Endothelial cell (in vitro differentiated cells): ENCODE measurements at regions not wholly inside any gene's neighbourhood (a gene's known extent, or its start where the extent isn't known, plus 50 kb on each side); places are given as distances from the start of the nearest gene placed in this dataset.

Source experiments
- DNase-seq: peaks from one replicate; pipeline ENCODE4 v3.0.0; 2021; ENCODE audit warnings: low spot score
- H3K27ac Mint-ChIP-seq: one replicate; pipeline ENCODE4 v1.8.0; 2021; ENCODE audit warnings: mixed read lengths, inconsistent platforms; ENCODE audit not compliant: unreplicated experiment
- H3K27me3 Mint-ChIP-seq: one replicate; pipeline ENCODE4 v1.8.0; 2021; ENCODE audit warnings: mild to moderate bottlenecking, moderate library complexity, mixed read lengths, inconsistent platforms; ENCODE audit not compliant: unreplicated experiment
- H3K36me3 Mint-ChIP-seq: one replicate; pipeline ENCODE4 v1.8.0; 2021; ENCODE audit warnings: mild to moderate bottlenecking, low read depth, mixed read lengths, inconsistent platforms; ENCODE audit not compliant: unreplicated experiment
- H3K4me1 Mint-ChIP-seq: one replicate; pipeline ENCODE4 v1.8.0; 2021; ENCODE audit warnings: mild to moderate bottlenecking, mixed read lengths, inconsistent platforms; ENCODE audit not compliant: unreplicated experiment
- H3K4me3 Mint-ChIP-seq: one replicate; pipeline ENCODE4 v1.8.0; 2021; ENCODE audit warnings: mild to moderate bottlenecking, mixed read lengths, inconsistent platforms; ENCODE audit not compliant: unreplicated experiment
- H3K9me3 Mint-ChIP-seq: one replicate; pipeline ENCODE4 v1.8.0; 2021; ENCODE audit warnings: mixed read lengths, inconsistent platforms; ENCODE audit not compliant: unreplicated experiment
- TF ChIP-seq, protein P1 (sequence below): fragments of 200-600 bp; sonication (generic); IDR thresholded peaks from one replicate; pipeline ENCODE4 v1.5.0; 2021; ENCODE audit warnings: antibody characterized with exemption; ENCODE audit not compliant: unreplicated experiment

DNA sequence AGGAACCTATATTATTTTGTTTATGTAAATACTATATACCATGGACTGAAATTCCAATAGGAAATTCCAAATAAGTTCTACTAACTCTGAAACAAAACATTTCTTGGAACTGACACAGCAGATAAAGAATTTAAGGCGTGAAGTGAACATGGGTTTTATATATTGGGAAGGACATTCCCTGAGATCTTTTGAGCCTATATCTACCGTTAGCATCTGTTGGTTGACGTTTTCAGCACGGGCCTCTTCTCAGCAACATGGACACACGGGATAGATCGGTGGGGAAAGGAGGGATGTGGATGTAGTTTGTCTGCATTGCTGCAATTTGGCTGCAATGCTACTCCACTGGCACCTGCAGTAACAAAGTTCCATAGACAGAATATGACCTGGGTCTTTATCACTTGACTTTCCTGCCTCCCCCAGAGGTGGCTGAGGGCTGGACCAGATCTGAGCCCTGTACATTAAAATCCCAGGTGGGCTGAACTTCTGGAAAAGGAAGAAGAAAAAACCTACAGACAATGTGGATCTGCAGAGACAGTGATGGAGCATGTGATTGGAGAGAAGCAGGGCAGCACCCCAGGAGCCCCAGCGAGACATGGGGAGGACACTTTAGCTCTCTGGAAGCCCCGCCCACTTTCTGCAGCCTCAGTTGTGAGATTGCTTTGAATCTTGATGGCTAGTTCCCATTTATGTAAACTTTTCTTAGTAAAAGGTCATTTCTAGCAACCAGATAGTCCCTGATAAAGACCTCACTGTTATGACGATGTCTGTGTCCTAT lies 91.2 kb upstream of the CPEB4 start:
- no peaks in the 10 kb centered on the region for H3K4me1 Mint-ChIP-seq
- DNase-seq: no peak
- TF ChIP-seq, protein P1, sequence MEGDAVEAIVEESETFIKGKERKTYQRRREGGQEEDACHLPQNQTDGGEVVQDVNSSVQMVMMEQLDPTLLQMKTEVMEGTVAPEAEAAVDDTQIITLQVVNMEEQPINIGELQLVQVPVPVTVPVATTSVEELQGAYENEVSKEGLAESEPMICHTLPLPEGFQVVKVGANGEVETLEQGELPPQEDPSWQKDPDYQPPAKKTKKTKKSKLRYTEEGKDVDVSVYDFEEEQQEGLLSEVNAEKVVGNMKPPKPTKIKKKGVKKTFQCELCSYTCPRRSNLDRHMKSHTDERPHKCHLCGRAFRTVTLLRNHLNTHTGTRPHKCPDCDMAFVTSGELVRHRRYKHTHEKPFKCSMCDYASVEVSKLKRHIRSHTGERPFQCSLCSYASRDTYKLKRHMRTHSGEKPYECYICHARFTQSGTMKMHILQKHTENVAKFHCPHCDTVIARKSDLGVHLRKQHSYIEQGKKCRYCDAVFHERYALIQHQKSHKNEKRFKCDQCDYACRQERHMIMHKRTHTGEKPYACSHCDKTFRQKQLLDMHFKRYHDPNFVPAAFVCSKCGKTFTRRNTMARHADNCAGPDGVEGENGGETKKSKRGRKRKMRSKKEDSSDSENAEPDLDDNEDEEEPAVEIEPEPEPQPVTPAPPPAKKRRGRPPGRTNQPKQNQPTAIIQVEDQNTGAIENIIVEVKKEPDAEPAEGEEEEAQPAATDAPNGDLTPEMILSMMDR: no peak
- no peaks in the 10 kb centered on the region for H3K36me3 Mint-ChIP-seq
- no peaks in the 10 kb centered on the region for H3K27me3 Mint-ChIP-seq
- no peaks in the 10 kb centered on the region for H3K9me3 Mint-ChIP-seq
- no peak overlapping the region for H3K27ac Mint-ChIP-seq
- no peak overlapping the region for H3K4me3 Mint-ChIP-seq

DNA sequence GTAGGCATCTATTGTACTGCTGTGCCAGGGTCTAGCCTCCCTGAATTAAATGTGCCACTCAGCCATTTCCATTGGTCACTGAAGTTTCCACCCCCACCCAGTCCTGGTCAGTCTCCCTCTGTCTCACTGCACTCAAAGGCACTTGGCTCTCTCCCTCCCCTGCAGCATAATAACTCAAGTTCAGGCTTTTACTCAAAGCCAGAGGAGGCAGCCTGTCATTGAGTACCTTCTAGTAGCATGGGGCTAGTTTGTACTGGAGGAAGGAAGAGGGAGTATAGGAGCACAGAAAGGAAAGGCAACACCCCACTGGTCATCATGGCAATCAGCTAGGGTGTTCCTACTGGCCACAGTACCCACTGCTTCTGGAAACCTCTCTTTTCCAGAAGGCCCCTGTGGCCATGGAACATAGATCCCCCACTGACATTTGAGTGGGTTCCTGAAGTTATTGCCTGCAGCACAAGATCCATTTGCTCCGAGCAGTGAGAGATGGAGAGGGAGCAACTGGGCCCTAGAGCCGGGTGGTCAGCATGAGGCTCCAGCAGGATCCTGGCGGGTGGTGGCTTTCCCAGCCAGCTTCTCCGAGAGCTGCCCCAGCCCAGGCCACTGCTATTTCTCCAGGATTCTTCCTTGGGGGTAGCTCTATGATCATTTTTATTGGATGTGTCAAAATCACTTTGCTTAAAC lies 89.9 kb upstream of the CPEB4 start:
- no peaks in the 10 kb centered on the region for H3K36me3 Mint-ChIP-seq
- H3K4me3 Mint-ChIP-seq: no peak overlapping the region
- H3K27me3 Mint-ChIP-seq: no peaks in the 10 kb centered on the region
- no peak overlapping the region for H3K27ac Mint-ChIP-seq
- H3K9me3 Mint-ChIP-seq: no peaks in the 10 kb centered on the region
- TF ChIP-seq, protein P1: no peak
- no peaks in the 10 kb centered on the region for H3K4me1 Mint-ChIP-seq
- no peak for DNase-seq

DNA sequence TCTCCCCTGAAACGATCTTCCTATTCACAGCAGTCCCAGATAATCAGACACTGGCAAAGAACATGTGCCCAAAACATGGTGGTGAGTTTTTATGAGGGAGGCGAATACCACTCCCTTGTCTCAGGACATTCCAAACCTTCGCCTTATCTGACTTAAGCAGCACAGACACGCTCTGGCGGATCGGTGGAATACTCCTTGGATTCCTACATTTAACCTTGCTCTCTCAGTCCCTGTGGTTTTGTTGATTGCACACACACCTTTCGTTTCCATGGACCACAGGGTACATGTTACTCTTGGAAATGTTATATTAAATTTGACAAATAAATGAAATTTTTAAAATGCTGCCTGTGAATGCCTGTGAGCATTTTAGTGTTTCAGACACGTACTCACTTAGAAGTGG lies 87.8 kb upstream of the CPEB4 start:
- Mint-ChIP-seq H3K9me3 (no peaks in the 10 kb centered on the region), H3K36me3 (peaks cover 3% of the 10 kb centered on the region), H3K27ac (no peak overlapping the region), H3K4me3 (no peak overlapping the region), H3K27me3 (no peaks in the 10 kb centered on the region), H3K4me1 (no peaks in the 10 kb centered on the region)
- TF ChIP-seq, protein P1: no peak
- DNase-seq: no peak

DNA sequence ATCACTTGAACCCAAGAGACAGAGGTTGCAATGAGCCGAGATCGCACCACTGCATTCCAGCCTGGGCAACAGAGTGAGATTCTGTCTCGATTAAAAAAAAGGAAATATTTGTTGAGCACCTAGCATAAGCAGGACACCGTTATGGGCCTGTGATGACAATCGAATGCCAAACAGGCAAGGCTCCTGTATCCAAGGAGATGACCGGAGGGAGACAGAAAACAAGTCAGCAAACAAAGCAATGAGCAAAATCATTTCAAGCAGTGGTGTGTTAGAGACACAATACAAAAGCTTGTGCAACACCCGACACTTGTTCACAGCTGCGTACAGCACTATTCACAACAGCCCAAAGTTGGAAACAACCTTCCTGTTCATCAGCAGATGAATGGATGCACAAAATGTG lies 87.1 kb upstream of the CPEB4 start:
- Mint-ChIP-seq H3K4me3 (no peak overlapping the region), H3K27me3 (no peaks in the 10 kb centered on the region), H3K27ac (no peak overlapping the region), H3K36me3 (peaks cover 3% of the 10 kb centered on the region), H3K4me1 (no peaks in the 10 kb centered on the region), H3K9me3 (no peaks in the 10 kb centered on the region)
- TF ChIP-seq, protein P1: no peak
- DNase-seq: no peak

DNA sequence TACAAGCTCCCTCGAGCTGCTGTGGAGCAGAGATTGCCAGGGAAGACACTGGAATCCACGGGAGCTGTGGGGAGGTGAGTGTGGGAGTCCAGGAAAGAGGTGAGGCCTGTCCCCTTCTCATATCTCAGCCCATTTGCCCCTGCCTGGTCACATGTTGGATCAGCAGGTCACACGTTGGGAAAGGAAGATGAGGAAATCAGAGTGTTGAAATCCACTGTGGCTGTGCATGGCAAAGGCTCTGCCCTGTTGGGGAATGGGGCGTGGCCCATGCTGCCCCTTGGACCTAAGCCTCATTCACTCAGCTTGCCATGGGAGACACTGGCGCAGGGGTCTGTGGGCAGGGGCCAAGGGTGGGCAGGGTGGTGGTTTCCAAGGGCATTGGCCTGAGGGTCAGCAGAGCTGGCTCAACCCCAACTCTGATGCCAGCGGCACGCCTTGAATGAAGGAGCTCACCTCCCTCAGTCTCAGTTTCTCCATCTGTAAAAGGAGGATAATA lies 85.4 kb upstream of the CPEB4 start:
- H3K27me3 Mint-ChIP-seq: no peaks in the 10 kb centered on the region
- no peaks in the 10 kb centered on the region for H3K9me3 Mint-ChIP-seq
- H3K36me3 Mint-ChIP-seq: peaks cover 3% of the 10 kb centered on the region
- H3K4me3 Mint-ChIP-seq: no peak overlapping the region
- no peak overlapping the region for H3K27ac Mint-ChIP-seq
- no peaks in the 10 kb centered on the region for H3K4me1 Mint-ChIP-seq
- TF ChIP-seq, protein P1: no peak
- no peak for DNase-seq
